GM21717 (cell line): ENCODE measurements at regions not wholly inside any gene's neighbourhood (a gene's known extent, or its start where the extent isn't known, plus 50 kb on each side); places are given as distances from the start of the nearest gene placed in this dataset.
"Not testable (repeated sequence)": the region's sequence is repeated elsewhere in the genome, so short reads cannot be mapped to it uniquely, and the experiment has no call there.

Experiments
- ATAC-seq: cut with Tn5 transposase; IDR thresholded peaks from one replicate; pipeline ENCODE4 v1.9.1; 2021; ENCODE audit warnings: mild to moderate bottlenecking, moderate library complexity; ENCODE audit not compliant: unreplicated experiment

GRCh38 chr20:12715991-12716680, 292.6 kb upstream of the SPTLC3 start:
- no peak for ATAC-seq

- no peak for ATAC-seq
Observed at GRCh38 chr20:12717061-12717460, 291.7 kb upstream of the SPTLC3 start.

GRCh38 chr20:12718619-12719018, 290.2 kb upstream of the SPTLC3 start:
- no peak for ATAC-seq

- no peak for ATAC-seq
Observed at GRCh38 chr20:12721636-12722035, 287.1 kb upstream of the SPTLC3 start.

GRCh38 chr20:12722091-12722490, 286.7 kb upstream of the SPTLC3 start:
- no peak for ATAC-seq

GRCh38 chr20:12723811-12724210, 285.0 kb upstream of the SPTLC3 start:
- no peak for ATAC-seq

GRCh38 chr20:12728782-12729181, 280.0 kb upstream of the SPTLC3 start:
- ATAC-seq: no peak

GRCh38 chr20:12729326-12729725, 279.4 kb upstream of the SPTLC3 start:
- ATAC-seq: no peak

- ATAC-seq: no peak
Observed at GRCh38 chr20:12733811-12734210, 275.0 kb upstream of the SPTLC3 start.

- no peak for ATAC-seq
Observed at GRCh38 chr20:12737497-12737896, 271.3 kb upstream of the SPTLC3 start.

- ATAC-seq: no peak
Observed at GRCh38 chr20:12737900-12738299, 270.9 kb upstream of the SPTLC3 start.

- no peak for ATAC-seq
Observed at GRCh38 chr20:12740647-12741046, 268.1 kb upstream of the SPTLC3 start.

GRCh38 chr20:12744037-12744436, 264.7 kb upstream of the SPTLC3 start:
- ATAC-seq: no peak

- ATAC-seq: no peak
Observed at GRCh38 chr20:12748359-12748994, 260.3 kb upstream of the SPTLC3 start.

- ATAC-seq: no peak
Observed at GRCh38 chr20:12750221-12750620, 258.6 kb upstream of the SPTLC3 start.

- not testable (repeated sequence) for ATAC-seq
Observed at GRCh38 chr20:12752900-12753693, 255.7 kb upstream of the SPTLC3 start.

GRCh38 chr20:12753742-12754141, 255.0 kb upstream of the SPTLC3 start:
- ATAC-seq: not testable (repeated sequence)

GRCh38 chr20:12759493-12759892, 249.3 kb upstream of the SPTLC3 start:
- not testable (repeated sequence) for ATAC-seq

GRCh38 chr20:12762725-12763124, 246.0 kb upstream of the SPTLC3 start:
- ATAC-seq: no peak

GRCh38 chr20:12763406-12763805, 245.4 kb upstream of the SPTLC3 start:
- ATAC-seq: no peak

GRCh38 chr20:12764053-12764452, 244.7 kb upstream of the SPTLC3 start:
- no peak for ATAC-seq

- ATAC-seq: no peak
Observed at GRCh38 chr20:12764851-12765250, 243.9 kb upstream of the SPTLC3 start.
